ENCODE measurements at regions not wholly inside any gene's neighbourhood (a gene's known extent, or its start where the extent isn't known, plus 50 kb on each side); places are given as distances from the start of the nearest gene placed in this dataset.
"Not testable (repeated sequence)": the region's sequence is repeated elsewhere in the genome, so short reads cannot be mapped to it uniquely, and the experiment has no call there.

DNA sequence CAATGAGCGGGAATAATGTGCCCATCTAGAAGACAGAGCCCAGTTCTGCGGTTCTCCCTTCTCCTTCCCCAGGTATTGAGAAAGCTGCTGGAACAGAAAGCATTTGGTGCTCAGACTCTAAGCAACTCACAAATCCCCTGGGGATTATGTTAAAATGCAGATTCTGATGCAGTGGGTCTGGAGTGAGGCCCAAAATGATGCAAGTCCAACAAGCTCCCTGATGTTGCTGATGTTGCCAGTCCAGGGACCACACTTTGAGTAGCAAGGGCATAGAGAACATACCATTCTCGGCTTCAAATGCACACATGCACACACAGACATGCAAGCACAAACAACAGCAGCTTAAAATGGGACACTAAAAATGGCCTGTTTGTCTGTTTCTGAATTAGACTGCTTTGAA lies 274.8 kb upstream of the NCKAP5 start:
- no peak for DNase-seq

DNA sequence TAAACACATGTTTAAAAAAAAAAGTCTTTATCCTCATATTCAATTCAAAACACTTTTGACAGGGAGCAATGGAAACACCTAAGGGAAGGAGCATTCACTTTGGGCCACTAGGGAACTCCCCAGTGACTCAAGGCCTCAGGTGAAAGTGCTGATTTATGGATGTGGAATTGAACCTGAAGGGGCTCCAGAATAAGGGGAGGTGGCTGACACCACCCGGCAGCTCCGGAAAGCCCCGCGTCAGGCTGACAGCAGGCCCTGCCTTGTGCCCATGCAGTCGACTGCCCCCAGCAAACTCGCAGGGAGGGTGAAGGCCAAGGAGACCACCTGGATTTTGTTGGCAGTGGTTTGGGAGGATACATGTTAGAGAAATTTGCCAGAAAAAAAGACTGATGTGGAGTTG lies 275.3 kb upstream of the NCKAP5 start:
- no peak for DNase-seq

DNA sequence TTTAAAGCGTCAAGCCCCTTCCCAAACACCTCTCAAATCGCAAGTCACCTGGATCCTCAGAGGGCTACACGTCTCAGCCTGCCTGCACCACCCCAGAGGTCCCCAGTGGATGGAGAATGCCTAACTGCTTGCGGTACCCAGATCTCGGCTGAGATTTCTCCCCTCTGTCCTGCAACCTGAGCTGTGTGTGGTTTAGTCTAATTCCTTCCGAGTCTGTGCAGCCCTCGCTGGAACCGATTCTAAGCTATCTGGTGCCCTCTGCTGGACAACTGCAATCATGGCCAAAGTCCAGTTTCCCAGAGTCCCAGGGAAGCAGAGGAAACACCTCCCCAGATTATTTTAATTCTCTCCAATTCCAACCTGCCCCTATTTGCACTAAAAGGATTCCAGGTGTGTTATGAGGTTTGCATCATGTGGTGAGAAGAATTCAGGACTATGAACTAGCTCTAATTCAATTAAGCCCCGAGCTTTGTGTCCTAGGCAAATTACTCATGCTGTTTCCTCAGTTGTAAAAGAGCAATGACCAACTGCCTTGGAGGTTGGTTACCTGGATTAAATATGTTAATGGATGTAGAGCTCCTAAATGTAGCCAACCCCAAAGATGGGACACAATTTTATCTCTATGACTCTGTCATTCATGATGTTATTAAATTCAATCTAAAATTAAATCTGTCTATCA lies 276.1 kb upstream of the NCKAP5 start:
- DNase-seq: no peak

DNA sequence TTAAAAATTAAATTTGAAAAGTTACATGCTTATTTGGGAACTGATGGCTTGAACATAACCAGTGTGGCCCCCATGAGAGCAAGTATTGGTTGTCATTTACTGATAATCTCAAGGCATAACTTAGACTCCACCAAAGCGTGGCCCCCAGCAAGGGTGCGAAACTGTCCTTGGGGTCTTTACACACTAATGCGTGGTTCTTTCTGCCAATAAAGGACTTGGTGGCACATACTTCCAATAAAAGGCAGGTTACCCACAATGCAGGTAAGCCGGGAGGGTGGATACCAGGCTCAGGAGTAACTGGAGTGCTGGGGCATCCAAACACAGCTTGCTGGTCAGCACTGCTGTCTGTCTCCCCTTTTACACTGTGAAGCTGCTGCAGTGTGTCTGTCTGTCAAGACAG lies 278.2 kb upstream of the NCKAP5 start:
- no peak for DNase-seq

DNA sequence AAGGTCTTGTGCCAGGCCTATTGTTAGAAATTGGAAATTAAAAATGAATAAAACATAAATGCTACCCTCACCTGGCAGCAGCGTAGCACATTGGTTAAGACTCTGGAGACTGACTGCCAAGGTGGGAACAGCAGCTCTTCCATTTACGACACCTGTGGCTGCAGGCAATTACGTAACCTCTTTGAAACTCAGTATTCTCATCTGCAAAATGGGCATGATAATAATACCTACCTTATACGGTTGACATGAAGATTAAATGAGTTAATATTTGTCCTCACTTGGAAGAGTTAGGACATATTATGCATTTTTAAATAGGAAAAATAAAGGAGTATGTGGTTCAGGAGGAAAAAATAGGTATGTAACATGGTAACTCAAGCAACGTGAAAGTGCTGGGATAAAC lies 279.3 kb upstream of the NCKAP5 start:
- DNase-seq: no peak

DNA sequence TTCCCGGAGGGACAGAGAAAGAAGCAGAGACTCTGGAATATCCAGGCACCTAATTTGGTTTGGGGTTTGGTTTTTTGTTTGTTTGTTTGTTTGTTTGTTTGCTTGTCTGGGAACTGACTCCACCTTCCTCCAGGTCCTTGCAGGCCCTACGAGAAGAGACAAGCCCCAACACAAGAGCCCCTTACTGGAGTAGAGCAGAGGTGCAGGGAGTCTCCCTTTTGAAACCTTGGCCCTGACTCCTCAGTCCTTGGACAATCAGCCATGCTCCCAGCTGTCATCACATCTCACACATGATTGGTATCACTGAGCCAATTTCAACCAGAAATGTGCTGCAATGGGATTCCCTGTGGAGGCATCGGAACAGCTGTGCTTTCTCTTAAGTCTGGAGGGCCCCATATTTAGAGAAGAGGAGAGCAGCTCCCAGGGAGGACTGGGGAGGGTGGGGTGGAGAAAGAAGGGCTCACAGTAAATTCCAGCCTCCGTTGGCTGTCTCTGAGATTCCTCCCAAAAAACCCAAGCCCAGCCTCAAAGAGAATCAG lies 279.9 kb upstream of the NCKAP5 start:
- DNase-seq: no peak

DNA sequence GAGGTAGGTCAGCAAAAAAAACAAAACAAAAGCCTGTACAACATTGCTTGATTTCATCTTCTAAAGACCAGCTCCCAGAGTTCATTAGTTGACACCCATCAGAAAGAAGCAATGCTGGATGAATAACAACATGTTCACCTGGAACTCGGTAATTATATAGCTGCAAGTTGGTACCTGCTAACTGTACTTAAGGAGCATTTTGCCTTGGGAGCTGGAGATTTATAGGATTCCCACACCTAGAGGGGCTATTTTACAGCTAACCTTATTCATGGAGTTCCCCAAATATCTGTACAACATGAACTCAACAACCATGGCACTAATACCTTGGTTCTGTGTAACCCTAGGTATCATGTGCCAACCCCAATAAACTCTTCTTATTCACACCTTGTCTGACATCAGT lies 281.1 kb upstream of the NCKAP5 start:
- no peak for DNase-seq

DNA sequence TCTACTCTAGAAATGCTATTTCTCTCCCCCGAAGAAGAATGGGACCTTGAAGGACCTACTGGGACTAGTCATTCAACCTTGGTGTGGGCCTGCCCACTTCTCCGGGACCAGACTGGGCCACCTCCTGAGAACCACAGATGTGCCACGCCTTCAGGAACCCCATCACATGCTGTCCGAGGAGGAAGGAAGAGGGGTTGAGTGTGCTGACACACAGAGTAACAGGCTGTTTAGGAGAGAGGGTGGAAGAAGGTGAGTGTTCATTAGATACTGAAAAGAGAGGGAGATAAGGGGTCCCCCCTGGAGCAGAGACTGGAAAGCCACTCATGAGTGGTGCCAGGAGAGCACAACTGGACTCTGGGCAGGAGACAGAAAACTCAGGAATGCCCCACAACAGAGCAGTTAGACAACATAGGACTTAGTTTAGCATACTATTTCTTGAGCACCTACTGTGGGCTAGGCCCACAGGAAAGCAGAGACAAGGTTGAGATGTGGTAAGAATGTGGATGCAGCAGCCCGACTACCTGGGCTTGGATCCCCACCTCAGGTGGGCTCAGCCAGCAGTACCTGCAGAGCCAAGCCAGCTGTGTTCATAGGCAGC lies 286.4 kb upstream of the NCKAP5 start:
- DNase-seq: no peak

DNA sequence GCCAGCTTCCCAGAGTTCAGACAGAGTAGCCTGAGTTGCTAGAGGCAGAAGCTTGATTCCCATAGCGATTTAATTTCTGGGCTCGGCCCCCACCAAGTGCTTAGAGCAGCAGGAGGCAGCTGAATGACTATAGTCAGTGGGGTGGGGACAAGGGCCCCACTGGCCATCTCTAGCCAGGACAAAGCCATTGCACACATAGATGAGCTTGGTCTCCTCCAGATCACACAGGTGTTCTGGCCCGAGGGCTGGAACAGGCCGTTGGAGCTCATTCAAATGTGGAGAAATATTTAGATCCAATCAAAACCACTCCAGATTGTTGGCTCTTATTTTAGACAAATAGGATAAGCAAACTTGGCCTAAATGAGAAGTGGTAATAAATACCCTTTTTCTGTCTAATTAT lies 287.3 kb upstream of the NCKAP5 start:
- no peak for DNase-seq

DNA sequence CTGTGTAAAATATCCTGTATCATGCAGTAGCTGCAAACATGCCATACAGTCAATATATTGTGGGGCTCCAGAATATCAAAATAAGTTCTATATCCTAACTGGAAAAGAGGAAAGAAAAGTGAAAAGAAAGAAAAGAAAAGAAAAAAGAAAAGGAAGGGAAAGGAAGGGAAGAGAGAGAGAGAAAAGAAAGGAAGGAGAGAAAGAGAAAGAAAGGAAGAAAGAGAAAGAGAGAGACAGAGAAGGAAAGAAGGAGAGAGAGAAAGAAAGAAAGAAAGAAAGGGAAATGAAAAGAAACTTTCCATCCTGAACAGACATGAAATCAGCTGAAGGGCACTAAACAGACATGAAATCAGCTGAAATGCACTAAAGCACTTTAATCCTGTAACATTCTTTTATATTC lies 288.4 kb upstream of the NCKAP5 start:
- no peak for DNase-seq

DNA sequence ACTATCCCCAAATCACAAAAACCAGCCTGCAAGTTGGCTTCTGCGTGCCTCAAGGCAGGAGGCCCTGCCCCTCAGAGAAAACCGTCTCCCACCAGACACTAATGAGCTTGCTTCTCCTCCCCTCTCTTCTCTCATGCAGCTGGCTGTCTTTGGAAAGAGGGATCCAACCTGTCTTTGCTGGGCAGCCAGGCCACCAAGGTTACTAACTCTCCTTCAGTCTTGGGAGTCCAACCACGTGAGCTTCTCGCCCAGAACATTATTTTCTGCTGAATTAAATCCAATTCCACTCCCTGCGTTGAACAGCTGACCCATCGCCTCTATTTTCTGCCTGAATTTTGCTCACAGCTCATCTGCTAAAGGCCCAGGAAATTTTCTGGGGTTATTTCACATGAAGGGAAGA lies 291.3 kb upstream of the NCKAP5 start:
- DNase-seq: no peak

DNA sequence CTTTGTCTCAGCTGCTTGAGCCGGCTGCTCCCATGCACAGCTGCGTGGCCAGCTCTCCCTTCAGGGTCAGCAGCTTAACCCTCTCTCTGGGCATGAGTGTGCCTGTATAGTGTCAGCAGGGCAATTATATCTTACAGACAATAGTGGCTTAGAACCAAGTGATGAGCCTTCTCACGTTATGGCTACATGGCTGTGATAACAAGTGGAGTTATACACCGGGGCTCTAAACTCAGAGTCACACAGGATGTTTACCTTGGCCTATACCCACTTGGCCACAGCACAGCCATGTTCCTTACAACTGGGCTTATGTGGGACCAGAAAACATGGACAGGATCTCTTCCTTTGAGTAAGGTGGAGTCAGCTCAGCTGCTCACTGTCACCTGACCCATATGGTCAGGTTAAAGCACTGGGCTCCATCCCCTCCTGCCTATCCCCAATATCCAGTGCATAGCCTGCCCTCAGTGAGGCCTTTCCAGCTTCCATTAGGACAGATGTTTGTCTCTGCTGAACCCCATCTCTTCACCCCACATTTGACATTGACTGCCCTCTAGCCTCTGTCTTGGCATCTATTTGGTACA lies 294.2 kb upstream of the NCKAP5 start:
- DNase-seq: no peak

DNA sequence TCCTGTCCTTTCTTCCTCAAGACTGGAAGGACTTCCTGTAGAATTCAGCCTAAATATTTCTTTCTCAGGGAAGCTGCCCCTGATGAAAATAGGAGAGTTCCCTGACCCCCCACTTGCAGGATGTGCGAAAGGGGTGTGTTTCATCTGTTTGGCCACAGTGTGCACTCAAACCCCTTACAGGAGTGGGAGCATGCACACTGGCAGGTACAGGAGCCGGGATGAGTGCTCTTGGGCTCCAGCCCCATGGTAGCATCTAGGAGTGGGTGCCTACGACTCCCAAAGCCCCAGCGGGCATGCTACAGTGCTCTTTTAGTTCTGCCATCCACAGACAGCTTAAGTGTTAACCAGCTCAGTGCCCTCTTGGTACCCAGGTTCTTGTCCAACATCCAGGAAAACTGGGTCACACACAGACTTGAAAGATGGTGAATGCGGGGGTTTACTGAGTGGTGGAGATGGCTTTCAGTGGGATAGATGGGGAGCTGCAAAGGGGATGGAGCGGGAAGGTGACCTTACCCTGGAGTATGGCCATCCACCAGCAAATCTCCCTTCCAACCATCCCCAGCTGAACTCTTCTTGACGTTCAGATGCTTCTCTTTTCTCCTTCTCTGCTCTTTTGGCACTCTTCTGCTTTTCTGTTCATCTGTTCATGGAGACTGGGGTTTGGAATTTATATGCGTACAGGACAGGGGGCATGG lies 295.0 kb upstream of the NCKAP5 start:
- no peak for DNase-seq

DNA sequence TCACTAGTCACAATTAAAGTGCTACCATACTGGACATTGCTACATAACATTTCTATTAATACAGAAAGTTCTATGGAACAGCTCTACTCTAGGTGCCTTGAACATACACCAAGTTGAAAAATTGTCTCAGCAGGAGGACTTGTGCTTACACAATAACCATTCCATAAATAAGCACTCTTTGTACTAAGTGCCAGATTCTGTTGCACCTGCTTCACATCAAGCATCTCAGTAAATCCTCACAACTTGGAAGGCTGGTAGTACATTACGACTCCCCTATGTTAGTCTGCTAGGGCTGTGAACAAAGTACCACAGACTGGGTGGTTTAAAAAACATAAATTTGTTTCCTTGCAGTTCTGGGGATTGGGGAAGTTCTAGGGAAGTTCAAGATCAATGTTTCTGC lies 296.9 kb upstream of the NCKAP5 start:
- DNase-seq: no peak

DNA sequence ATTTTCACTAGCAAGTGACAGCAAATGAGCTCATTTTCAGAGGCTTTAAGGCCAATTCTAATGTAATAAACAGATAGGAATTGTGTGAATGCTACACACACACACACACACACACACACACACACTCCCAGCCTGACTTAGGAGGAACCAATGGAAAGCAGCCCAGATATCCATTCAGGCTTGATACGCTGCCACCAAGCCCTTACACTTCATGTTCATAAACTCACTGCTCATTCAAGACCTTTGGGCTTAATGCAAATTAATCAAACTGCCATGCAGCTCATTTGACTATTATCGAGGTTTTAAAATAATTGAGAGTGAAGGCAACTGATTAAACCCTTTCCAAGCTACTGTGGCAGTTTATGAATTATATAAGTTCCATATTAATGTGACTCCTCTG lies 298.9 kb upstream of the NCKAP5 start:
- DNase-seq: no peak

DNA sequence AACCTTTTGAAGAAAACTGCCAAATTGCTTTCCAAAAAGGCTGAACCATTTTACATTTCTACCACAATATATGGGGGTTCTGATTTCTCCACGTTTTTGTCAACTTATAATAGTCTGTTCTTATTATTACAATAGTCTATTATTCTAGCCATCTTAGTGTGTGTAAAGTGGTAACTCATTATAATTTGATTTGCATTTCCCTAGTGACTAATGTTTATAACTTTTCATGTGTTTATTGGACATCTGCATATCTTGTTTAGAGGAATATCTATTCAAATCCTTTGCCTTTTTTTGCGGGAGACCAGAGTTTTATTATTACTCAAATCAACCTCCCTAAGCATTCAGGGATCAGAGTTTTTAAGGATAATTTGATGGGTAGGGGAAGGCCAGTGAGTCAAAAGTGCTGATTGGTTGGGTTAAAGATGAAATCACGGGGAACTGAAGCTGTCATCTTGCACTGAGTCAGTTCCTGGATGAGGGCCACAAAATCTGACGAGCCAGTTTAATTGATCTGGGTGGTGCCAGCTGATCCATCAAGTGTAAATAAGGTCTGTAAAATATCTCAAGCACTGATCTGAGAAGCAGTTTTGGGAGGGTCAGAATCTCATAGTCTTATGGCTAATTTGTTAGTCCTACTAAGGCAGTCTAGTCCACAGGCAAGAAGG lies 303.4 kb upstream of the NCKAP5 start:
- no peak for DNase-seq

DNA sequence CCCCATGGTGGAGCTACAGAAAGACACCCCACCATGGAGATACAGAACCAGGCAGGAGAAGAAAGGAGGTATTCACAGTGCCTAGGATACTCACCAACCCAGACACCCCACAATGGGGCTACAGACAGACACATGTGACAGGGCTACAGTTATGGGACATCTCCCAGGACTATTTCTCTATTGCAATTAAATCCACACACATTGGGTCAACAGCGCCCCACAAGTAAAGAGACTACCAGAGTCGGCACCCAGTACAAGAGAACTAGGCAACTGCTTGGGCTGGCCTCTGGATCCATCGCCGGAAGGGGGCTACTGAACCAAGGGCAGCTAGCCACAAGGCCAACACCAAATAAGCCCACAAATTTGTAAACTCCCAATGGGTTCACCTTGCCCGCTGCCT lies 310.1 kb upstream of the NCKAP5 start:
- DNase-seq: no peak

DNA sequence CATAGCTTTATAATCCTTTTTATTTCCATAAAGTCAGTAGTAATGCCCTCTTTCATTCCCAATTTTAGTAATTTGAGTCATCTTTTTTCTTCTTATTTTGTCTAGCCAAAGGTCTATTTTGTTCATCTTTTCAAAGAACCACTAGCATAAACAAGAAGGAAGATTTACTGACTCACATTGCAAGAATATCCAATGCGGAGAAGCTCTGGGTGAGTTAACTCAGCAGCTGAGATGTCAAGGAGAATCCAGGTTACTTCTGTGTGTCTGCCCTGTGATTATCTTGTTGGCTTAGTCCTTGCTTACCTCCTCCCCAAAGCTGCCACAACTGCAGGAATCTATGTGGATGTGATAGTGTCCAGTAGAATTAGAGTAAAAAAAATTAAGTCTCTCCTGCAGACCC lies 311.4 kb upstream of the NCKAP5 start:
- no peak for DNase-seq

DNA sequence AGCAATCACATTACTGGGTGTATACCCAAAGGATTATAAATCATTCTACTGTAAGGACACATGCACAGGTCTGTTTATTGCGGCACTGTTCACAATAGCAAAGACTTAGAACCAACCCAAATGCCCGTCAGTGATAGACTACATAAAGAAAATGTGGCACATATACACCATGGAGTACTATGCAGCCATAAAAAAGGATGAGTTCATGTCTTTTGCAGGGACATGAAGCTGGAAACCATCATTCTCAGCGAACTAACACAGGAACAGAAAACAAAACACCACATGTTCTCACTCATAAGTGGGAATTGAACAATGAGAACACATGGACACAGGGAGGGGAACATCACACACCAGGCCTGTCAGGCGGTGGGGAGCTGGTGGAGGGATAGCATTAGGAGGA lies 313.9 kb upstream of the NCKAP5 start:
- DNase-seq: not testable (repeated sequence)

DNA sequence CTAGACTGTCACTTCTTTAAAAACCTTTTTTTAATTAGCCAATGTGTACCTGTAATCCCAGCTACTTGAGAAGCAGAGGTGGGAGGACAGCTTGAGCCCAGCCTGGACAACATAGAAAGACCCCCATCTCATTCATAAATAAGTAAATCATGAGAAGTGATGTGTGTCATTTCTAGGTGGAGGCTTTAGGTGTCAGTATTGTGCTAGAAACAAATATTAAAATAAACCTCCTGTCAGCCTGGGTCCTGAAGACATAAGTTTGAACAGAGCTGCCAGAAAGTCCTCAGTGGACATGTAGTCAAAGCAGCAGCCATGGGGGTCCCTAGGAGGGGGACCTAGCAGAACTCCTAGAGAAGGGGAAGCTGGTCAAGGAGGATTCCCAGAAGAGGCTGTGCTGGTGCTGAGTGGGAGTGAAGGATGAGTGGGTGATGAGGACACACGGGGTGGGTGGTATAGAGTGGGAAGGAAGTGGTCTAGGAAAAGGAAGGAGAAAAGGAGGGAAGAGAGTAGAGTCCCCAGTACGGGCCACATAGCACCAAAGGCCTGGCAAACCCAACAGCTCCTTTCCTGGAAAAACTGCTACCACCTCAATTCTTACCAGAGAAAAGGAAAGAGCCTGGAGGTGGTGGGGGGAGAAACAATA lies 316.6 kb upstream of the NCKAP5 start:
- no peak for DNase-seq

DNA sequence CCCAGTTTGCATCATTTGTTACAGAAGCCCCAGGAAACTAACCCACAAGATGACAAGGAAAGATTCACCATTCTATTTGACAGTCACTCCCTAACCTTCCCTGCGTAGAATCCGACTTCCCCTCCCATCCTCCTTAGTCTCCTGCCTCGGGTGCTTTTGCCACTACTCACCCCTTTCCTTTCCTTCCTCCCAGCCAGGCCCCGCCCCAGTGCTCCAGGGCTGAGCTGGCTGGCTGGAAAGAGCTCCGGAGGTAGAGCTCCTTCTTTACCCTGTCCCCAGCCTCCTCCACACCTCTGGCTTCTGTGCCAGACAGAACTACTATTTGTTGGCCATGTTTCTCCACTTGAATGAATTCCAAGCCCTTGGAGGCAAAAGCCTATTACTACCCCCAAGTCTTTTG lies 317.6 kb upstream of the NCKAP5 start:
- no peak for DNase-seq

DNA sequence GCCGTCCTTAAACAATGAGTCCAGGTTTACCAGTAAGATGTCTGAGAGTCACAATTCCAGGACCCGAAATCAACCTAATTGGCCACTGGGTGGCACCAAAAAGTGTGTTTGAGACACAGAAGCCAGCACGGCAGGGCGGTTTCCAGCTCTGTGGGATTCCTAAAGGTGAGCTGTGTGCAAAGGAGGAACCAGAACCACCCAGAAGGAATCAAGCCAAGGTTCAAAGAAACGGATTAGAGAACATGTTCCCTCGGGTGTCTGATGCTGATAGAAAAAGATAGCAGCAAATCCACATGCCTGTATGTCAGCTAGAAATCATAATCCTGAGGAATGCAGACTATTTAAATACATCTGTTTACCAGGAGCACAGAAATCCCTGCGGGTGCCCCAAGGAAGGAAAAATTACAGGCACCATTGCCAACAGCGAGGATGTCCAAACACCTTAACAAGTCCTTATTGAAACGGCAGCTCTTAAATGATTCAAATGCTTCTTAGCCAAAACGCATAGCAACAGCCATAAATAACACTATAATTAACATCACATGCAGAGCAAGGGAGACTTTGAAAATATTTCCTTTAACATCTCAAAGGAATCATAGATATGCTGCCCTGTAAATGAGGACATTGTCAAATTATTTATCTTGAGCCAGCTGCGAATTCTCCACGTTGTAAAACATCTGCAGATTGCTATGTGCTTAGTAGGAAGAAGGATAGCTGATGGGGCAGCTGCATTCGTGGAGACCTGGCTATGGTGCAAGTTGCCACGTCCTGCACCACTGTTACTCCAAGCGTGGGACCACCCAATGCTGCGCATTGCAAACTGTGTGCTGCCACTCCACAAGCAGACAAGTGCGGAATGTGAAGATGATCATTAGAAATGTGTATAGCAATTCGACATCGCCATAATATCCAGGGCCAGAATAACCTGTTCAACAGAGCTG lies 318.7 kb upstream of the NCKAP5 start:
- no peak for DNase-seq

All from GF-D8 (cell line).